ENCODE measurements at regions not wholly inside any gene's neighbourhood (a gene's known extent, or its start where the extent isn't known, plus 50 kb on each side); places are given as distances from the start of the nearest gene placed in this dataset.
A peak's percentile ranks its signal among the peaks of the same experiment; 100 is the strongest.
"Not testable (repeated sequence)": the region's sequence is repeated elsewhere in the genome, so short reads cannot be mapped to it uniquely, and the experiment has no call there.

GRCh38 chr10:11691319-11691755 lies 50.8 kb upstream of the ECHDC3 start:
- DNase-seq, result no peak

GRCh38 chr10:11689945-11690736 lies 52.0 kb upstream of the ECHDC3 start:
- DNase-seq, result no peak

- DNase-seq, result not testable (repeated sequence)
Observed at GRCh38 chr10:11688448-11688795, 53.8 kb upstream of the ECHDC3 start.

GRCh38 chr10:11687779-11688447 lies 54.3 kb upstream of the ECHDC3 start:
- no peak for DNase-seq

- DNase-seq, result no peak
Observed at GRCh38 chr10:11687357-11687771, 54.8 kb upstream of the ECHDC3 start.

- DNase-seq, result peak; percentile 16
Observed at GRCh38 chr10:11685787-11686218, 56.4 kb upstream of the ECHDC3 start.

- DNase-seq, result peak; percentile 76
Observed at GRCh38 chr10:11684717-11685645, 57.2 kb upstream of the ECHDC3 start.

- not testable (repeated sequence) for DNase-seq
Observed at GRCh38 chr10:11684341-11684716, 57.9 kb upstream of the ECHDC3 start.

GRCh38 chr10:11683529-11684320 lies 58.5 kb upstream of the ECHDC3 start:
- no peak for DNase-seq

GRCh38 chr10:11682851-11683250 lies 59.3 kb upstream of the ECHDC3 start:
- DNase-seq, result peak; percentile 23

GRCh38 chr10:11682267-11682683 lies 59.9 kb upstream of the ECHDC3 start:
- DNase-seq, result no peak

- no peak for DNase-seq
Observed at GRCh38 chr10:11680496-11680895, 61.7 kb upstream of the ECHDC3 start.

- no peak for DNase-seq
Observed at GRCh38 chr10:11679946-11680345, 62.2 kb upstream of the ECHDC3 start.

- peak; percentile 57 for DNase-seq
Observed at GRCh38 chr10:11678074-11678793, 63.9 kb upstream of the ECHDC3 start.

- no peak for DNase-seq
Observed at GRCh38 chr10:11677480-11677879, 64.7 kb upstream of the ECHDC3 start.

GRCh38 chr10:11673346-11674280 lies 62.2 kb upstream of the USP6NL start:
- DNase-seq, result peak; percentile 39

GRCh38 chr10:11672836-11673235 lies 61.4 kb upstream of the USP6NL start:
- no peak for DNase-seq

- DNase-seq, result no peak
Observed at GRCh38 chr10:11670381-11670780, 58.9 kb upstream of the USP6NL start.

GRCh38 chr10:11668847-11669610 lies 57.6 kb upstream of the USP6NL start:
- no peak for DNase-seq

GRCh38 chr10:11667756-11668155 lies 56.3 kb upstream of the USP6NL start:
- DNase-seq, result no peak

Measured in fibroblast of skin of right biceps (primary cell).